ENCODE measurements at regions not wholly inside any gene's neighbourhood (a gene's known extent, or its start where the extent isn't known, plus 50 kb on each side); places are given as distances from the start of the nearest gene placed in this dataset.

DNA sequence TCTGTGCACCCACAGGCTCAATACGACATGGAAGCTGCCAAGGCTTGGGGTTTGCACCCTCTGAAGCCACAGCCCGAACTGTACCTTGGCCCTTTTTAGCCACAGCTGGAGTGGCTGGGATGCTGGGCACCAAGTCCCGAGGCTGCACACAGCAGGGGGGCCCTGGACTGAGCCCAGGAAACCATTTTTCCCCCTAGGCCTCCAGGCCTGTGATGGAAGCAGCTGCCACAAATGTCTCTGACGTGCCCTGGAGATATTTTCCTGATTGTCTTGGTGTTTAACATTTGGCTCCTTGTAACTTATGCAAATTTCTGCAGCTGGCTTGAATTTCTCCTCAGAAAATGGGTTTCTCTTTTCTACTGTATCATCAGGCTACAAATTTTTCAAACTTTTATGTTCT is 82.3 kb upstream of the LPAR1 start:
- POLR2A ChIA-PET = no interaction called here
- no peak overlapping the region for H3K4me3 ChIP-seq (replicated peaks in 1 of 2; ENCODE audit: low read depth in 1 of 2, low read length in 2 of 2)

More for the DNA sequence above, 82.3 kb upstream of the LPAR1 start:
- no peaks in the 10 kb centered on the region for H3K4me1 ChIP-seq (ENCODE audit: control insufficient read depth in 1 of 2, insufficient read depth in 2 of 2, low read length in 2 of 2)
- no peak for ATAC-seq
- no peak for TF ChIP-seq POLR2A (IDR thresholded peaks at IDR 0.05; ENCODE audit: borderline replicate concordance, extremely low read depth, insufficient read depth, insufficient read length)
- TF ChIP-seq, protein P1, sequence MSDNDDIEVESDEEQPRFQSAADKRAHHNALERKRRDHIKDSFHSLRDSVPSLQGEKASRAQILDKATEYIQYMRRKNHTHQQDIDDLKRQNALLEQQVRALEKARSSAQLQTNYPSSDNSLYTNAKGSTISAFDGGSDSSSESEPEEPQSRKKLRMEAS (IDR thresholded peaks at IDR 0.05) = no peak
- no peak for TF ChIP-seq CBX3 (IDR thresholded peaks at IDR 0.05; ENCODE audit: low read depth)
- no peak for TF ChIP-seq POLR2AphosphoS5 (IDR thresholded peaks at IDR 0.05; ENCODE audit: low read depth, low read length)
- no peak for TF ChIP-seq RAD21 (IDR thresholded peaks at IDR 0.05; ENCODE audit: low read depth)
- TF ChIP-seq, protein P2, sequence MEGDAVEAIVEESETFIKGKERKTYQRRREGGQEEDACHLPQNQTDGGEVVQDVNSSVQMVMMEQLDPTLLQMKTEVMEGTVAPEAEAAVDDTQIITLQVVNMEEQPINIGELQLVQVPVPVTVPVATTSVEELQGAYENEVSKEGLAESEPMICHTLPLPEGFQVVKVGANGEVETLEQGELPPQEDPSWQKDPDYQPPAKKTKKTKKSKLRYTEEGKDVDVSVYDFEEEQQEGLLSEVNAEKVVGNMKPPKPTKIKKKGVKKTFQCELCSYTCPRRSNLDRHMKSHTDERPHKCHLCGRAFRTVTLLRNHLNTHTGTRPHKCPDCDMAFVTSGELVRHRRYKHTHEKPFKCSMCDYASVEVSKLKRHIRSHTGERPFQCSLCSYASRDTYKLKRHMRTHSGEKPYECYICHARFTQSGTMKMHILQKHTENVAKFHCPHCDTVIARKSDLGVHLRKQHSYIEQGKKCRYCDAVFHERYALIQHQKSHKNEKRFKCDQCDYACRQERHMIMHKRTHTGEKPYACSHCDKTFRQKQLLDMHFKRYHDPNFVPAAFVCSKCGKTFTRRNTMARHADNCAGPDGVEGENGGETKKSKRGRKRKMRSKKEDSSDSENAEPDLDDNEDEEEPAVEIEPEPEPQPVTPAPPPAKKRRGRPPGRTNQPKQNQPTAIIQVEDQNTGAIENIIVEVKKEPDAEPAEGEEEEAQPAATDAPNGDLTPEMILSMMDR (IDR thresholded peaks at IDR 0.05 in 2 of 3, conservative IDR thresholded peaks at IDR 0.05 in 1 of 3; ENCODE audit: borderline replicate concordance in 1 of 3, insufficient read depth in 1 of 3, low read depth in 2 of 3, low read length in 2 of 3) = no peak
- TF ChIP-seq ZFX (IDR thresholded peaks at IDR 0.05) = no peak
- no peak for TF ChIP-seq YY1 (IDR thresholded peaks at IDR 0.05; ENCODE audit: extremely low read depth, insufficient replicate concordance, low read depth, low read length)
- TF ChIP-seq EZH2 (IDR thresholded peaks at IDR 0.05) = no peak
- no peak for TF ChIP-seq JUND (IDR thresholded peaks at IDR 0.05)
- no peak for TF ChIP-seq SP1 (IDR thresholded peaks at IDR 0.05; ENCODE audit: low read depth)
- TF ChIP-seq, protein P3, sequence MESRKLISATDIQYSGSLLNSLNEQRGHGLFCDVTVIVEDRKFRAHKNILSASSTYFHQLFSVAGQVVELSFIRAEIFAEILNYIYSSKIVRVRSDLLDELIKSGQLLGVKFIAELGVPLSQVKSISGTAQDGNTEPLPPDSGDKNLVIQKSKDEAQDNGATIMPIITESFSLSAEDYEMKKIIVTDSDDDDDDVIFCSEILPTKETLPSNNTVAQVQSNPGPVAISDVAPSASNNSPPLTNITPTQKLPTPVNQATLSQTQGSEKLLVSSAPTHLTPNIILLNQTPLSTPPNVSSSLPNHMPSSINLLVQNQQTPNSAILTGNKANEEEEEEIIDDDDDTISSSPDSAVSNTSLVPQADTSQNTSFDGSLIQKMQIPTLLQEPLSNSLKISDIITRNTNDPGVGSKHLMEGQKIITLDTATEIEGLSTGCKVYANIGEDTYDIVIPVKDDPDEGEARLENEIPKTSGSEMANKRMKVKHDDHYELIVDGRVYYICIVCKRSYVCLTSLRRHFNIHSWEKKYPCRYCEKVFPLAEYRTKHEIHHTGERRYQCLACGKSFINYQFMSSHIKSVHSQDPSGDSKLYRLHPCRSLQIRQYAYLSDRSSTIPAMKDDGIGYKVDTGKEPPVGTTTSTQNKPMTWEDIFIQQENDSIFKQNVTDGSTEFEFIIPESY (IDR thresholded peaks at IDR 0.05; ENCODE audit: extremely low read depth, insufficient replicate concordance, low read length) = no peak
- TF ChIP-seq EZH2phosphoT487 (IDR thresholded peaks at IDR 0.05; ENCODE audit: borderline replicate concordance) = no peak
- no peak for TF ChIP-seq ZNF274 (IDR thresholded peaks at IDR 0.05; ENCODE audit: low read depth, low read length)
- no peak for TF ChIP-seq EGR1 (IDR thresholded peaks at IDR 0.05; ENCODE audit: low read depth)
- no peak for TF ChIP-seq FOSL1 (IDR thresholded peaks at IDR 0.05; ENCODE audit: low read depth)
- TF ChIP-seq, protein P4, sequence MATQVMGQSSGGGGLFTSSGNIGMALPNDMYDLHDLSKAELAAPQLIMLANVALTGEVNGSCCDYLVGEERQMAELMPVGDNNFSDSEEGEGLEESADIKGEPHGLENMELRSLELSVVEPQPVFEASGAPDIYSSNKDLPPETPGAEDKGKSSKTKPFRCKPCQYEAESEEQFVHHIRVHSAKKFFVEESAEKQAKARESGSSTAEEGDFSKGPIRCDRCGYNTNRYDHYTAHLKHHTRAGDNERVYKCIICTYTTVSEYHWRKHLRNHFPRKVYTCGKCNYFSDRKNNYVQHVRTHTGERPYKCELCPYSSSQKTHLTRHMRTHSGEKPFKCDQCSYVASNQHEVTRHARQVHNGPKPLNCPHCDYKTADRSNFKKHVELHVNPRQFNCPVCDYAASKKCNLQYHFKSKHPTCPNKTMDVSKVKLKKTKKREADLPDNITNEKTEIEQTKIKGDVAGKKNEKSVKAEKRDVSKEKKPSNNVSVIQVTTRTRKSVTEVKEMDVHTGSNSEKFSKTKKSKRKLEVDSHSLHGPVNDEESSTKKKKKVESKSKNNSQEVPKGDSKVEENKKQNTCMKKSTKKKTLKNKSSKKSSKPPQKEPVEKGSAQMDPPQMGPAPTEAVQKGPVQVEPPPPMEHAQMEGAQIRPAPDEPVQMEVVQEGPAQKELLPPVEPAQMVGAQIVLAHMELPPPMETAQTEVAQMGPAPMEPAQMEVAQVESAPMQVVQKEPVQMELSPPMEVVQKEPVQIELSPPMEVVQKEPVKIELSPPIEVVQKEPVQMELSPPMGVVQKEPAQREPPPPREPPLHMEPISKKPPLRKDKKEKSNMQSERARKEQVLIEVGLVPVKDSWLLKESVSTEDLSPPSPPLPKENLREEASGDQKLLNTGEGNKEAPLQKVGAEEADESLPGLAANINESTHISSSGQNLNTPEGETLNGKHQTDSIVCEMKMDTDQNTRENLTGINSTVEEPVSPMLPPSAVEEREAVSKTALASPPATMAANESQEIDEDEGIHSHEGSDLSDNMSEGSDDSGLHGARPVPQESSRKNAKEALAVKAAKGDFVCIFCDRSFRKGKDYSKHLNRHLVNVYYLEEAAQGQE (IDR thresholded peaks at IDR 0.05; ENCODE audit: low read depth) = no peak
- no peak for TF ChIP-seq SIN3A (IDR thresholded peaks at IDR 0.05; ENCODE audit: low read depth)
- no peaks in the 10 kb centered on the region for H3K9me2 ChIP-seq (ENCODE audit: insufficient read depth)
- H3K79me2 ChIP-seq (ENCODE audit: insufficient read depth, low read length) = no peaks in the 10 kb centered on the region
- H3K27me3 ChIP-seq (ENCODE audit: insufficient read depth, low read length) = no peaks in the 10 kb centered on the region
- RAD21 ChIA-PET (ENCODE audit: low non-redundant PET in 1 of 2, low total read pairs in 2 of 2, uncharacterized antibody in 2 of 2, unreplicated experiment in 2 of 2) = no interaction called here
- no peak overlapping the region for H3K4me2 ChIP-seq (ENCODE audit: low read length)
- no peaks in the 10 kb centered on the region for H3K9me3 ChIP-seq (ENCODE audit: control insufficient read depth in 1 of 2, insufficient read depth in 1 of 2, low read depth in 1 of 2, low read length in 2 of 2)
- no peaks in the 10 kb centered on the region for H3K36me3 ChIP-seq (ENCODE audit: control insufficient read depth in 1 of 2, insufficient read depth in 2 of 2, low read length in 2 of 2)
- no peak overlapping the region for H2AFZ ChIP-seq (ENCODE audit: low read depth, low read length, poor library complexity, severe bottlenecking)
- H3K27ac ChIP-seq (ENCODE audit: low read depth, low read length) = no peak overlapping the region
- H4K20me1 ChIP-seq (ENCODE audit: insufficient read depth) = no peaks in the 10 kb centered on the region
- DNase-seq (ENCODE audit: low read depth, low spot score) = no peak
- H3K9ac ChIP-seq (ENCODE audit: low read length) = no peak overlapping the region
- intact Hi-C loops (cut with micrococcal nuclease) = no loop called here
- CTCF ChIA-PET = no interaction called here
- BruUV-seq (replicated peaks) = no TSS peak

Data from HCT116 (cell line).